K562 (cell line): ENCODE measurements at regions not wholly inside any gene's neighbourhood (a gene's known extent, or its start where the extent isn't known, plus 50 kb on each side); places are given as distances from the start of the nearest gene placed in this dataset.

Experiments
- ATAC-seq: fragments of 200-7000 bp; cut with Tn5 transposase; 3 replicates; pipeline ENCODE4 v1.9.1; 2020; ENCODE audit warnings: moderate library complexity
- BruUV-seq: library from RNA; stranded (reverse); fragments of 400-500 nt; replicated peaks from 2 replicates; lab custom pipeline; 2021; lab: Mats Ljungman, UMichigan
- CTCF ChIA-PET: fragments of 300-600 bp; formaldehyde crosslinking; extraction: SDS; loops from one replicate; lab custom pipeline; 2021; ENCODE audit warnings: low intra/inter-chr PET ratio; lab: Yijun Ruan, JAX
- POLR2A ChIA-PET: fragments of 300-600, 350-650 bp; sonication (Branson Sonifier 250); formaldehyde crosslinking; extraction: SDS; loops from one replicate; lab custom pipeline; 2021; ENCODE audit warnings: antibody characterized with exemption, inconsistent platforms; lab: Yijun Ruan, JAX
- DNase-seq, 4 experiments: peaks; one replicate each; pipeline versions ENCODE4 v3.0.0 to v3.0.0-alpha.2; 2011 to 2018; ENCODE audit warnings: low spot score in 3 of 4, mixed read lengths in 3 of 4; ENCODE audit errors: extremely low read depth in 1 of 4
- FAIRE-seq: peaks from 2 replicates; lab custom pipeline; 2011; peaks lifted over from hg19 to GRCh38; lab: Jason Lieb, UNC
- H2AFZ ChIP-seq: 2 replicates; pipeline ENCODE4 v1.6.0; 2011; ENCODE audit warnings: low read depth, low read length, control low read depth, inconsistent platforms
- H3K27ac ChIP-seq: fragments of 200-600 bp; 3 replicates; pipeline ENCODE4 v1.8.0; 2011; ENCODE audit warnings: low read depth, mild to moderate bottlenecking, control low read depth, inconsistent platforms, low read length, moderate library complexity, mixed read lengths; ENCODE audit errors: extremely low read depth
- H3K27me3 ChIP-seq, 2 experiments: fragments of 300-600 bp in 1 of 2; 2 replicates in 1 of 2; 3 replicates in 1 of 2; pipeline versions ENCODE4 v1.6.0 to v1.8.0; 2011; ENCODE audit warnings: inconsistent platforms in 2 of 2, low read length in 2 of 2, mild to moderate bottlenecking in 1 of 2, mixed read lengths in 1 of 2, moderate library complexity in 1 of 2; ENCODE audit not compliant: control insufficient read depth in 2 of 2, insufficient read depth in 2 of 2
- H3K36me3 ChIP-seq: fragments of 300-600 bp; 3 replicates; pipeline ENCODE4 v1.8.0; 2011; ENCODE audit warnings: mild to moderate bottlenecking, low read length, inconsistent platforms; ENCODE audit not compliant: control insufficient read depth, insufficient read depth
- H3K4me1 ChIP-seq, 2 experiments: fragments of 200-600 bp in 1 of 2; replicated peaks in 1 of 2; 2 replicates in 1 of 2; 3 replicates in 1 of 2; pipeline versions ENCODE4 v1.5.1 to v1.8.0; 2011; ENCODE audit warnings: inconsistent platforms in 2 of 2, low read length in 2 of 2, mild to moderate bottlenecking in 1 of 2, mixed read lengths in 1 of 2, moderate library complexity in 1 of 2; ENCODE audit not compliant: control insufficient read depth in 2 of 2, insufficient read depth in 2 of 2
- H3K4me2 ChIP-seq: 2 replicates; pipeline ENCODE4 v1.6.1; 2011; ENCODE audit warnings: low read length, control low read depth, inconsistent platforms, mixed read lengths; ENCODE audit not compliant: insufficient read depth
- H3K4me3 ChIP-seq: fragments of 200-600 bp; sonication (generic), shearing (Covaris generic); 2 replicates; pipeline ENCODE4 v1.5.1; 2016; ENCODE audit warnings: control low read depth, inconsistent platforms
- H3K79me2 ChIP-seq: fragments of 200-600 bp; 3 replicates; pipeline ENCODE4 v1.8.0; 2011; ENCODE audit warnings: low read length, inconsistent platforms; ENCODE audit not compliant: control insufficient read depth, insufficient read depth
- H3K9ac ChIP-seq, 2 experiments: 2 replicates each; pipeline versions ENCODE4 v1.6.0 to v1.6.1; 2011; ENCODE audit warnings: low read depth in 2 of 2, low read length in 2 of 2, control low read depth in 1 of 2, inconsistent platforms in 1 of 2, mild to moderate bottlenecking in 1 of 2, mixed read lengths in 1 of 2; ENCODE audit not compliant: insufficient read depth in 1 of 2
- H3K9me1 ChIP-seq: one replicate; pipeline ENCODE4 v1.6.0; 2011; ENCODE audit warnings: inconsistent platforms, mild to moderate bottlenecking, low read length, moderate library complexity; ENCODE audit not compliant: control insufficient read depth, insufficient read depth
- H3K9me3 ChIP-seq: replicated peaks from 2 replicates; pipeline ENCODE4 v1.5.1; 2011; ENCODE audit warnings: low read depth, low read length, inconsistent platforms; ENCODE audit not compliant: control insufficient read depth, insufficient read depth
- H4K20me1 ChIP-seq: replicated peaks from 2 replicates; pipeline ENCODE4 v1.6.1; 2011; ENCODE audit warnings: low read length, inconsistent platforms, mixed read lengths; ENCODE audit not compliant: control insufficient read depth, insufficient read depth
- FOSL1 ChIP-seq: fragments of 200-800 bp; sonication (Bioruptor generic); conservative IDR thresholded peaks from 2 replicates; pipeline ENCODE4 v1.6.1; 2016; ENCODE audit warnings: missing genetic modification characterization, missing compliant biosample characterization
- NR3C1 ChIP-seq: sonication (generic); formaldehyde crosslinking; IDR thresholded peaks from 2 replicates; pipeline ENCODE4 v1.8.1; 2022; ENCODE audit warnings: missing genetic modification reagents
- STAT5B ChIP-seq: fragments of 250-450 bp; sonication (Bioruptor Pico); IDR thresholded peaks from 2 replicates; pipeline ENCODE4 v1.8.0; 2021; ENCODE audit warnings: mild to moderate bottlenecking, inconsistent platforms
- ZKSCAN3 ChIP-seq: fragments of 250-450 bp; sonication (Bioruptor Pico); IDR thresholded peaks from 2 replicates; pipeline ENCODE4 v1.4.0; 2020
- WGBS: fragments of 100-300 bp; shearing (Covaris generic); methylation state at CpG from one replicate; pipeline ENCODE4 v1.1.6; 2016; ENCODE audit warnings: low coverage, mixed read lengths; ENCODE audit not compliant: insufficient coverage; ENCODE audit errors: missing lambda C conversion rate; 5-methylcytosine and 5-hydroxymethylcytosine counted together
- in situ Hi-C: fragments of 300-500 bp; cut with MboI; formaldehyde crosslinking; loops from 4 replicates; pipeline ENCODE4 v1.15.0; 2018; ENCODE audit warnings: inconsistent platforms, mixed read lengths
- intact Hi-C: fragments of 100-400 bp; cut with micrococcal nuclease; formaldehyde crosslinking; loops from 2 replicates; pipeline ENCODE4 v1.14.2; 2022
- TF ChIP-seq, protein P1 (sequence below), 2 experiments: fragments of 450-650 bp in 1 of 2; sonication (generic) in 1 of 2; formaldehyde crosslinking in 1 of 2; IDR thresholded peaks in 1 of 2; conservative IDR thresholded peaks in 1 of 2; 2 replicates each; pipeline versions ENCODE4 v1.6.1 to v1.8.1; 2016 to 2023; ENCODE audit warnings: mild to moderate bottlenecking in 2 of 2, moderate library complexity in 2 of 2, inconsistent platforms in 1 of 2, missing genetic modification reagents in 1 of 2

DNA sequence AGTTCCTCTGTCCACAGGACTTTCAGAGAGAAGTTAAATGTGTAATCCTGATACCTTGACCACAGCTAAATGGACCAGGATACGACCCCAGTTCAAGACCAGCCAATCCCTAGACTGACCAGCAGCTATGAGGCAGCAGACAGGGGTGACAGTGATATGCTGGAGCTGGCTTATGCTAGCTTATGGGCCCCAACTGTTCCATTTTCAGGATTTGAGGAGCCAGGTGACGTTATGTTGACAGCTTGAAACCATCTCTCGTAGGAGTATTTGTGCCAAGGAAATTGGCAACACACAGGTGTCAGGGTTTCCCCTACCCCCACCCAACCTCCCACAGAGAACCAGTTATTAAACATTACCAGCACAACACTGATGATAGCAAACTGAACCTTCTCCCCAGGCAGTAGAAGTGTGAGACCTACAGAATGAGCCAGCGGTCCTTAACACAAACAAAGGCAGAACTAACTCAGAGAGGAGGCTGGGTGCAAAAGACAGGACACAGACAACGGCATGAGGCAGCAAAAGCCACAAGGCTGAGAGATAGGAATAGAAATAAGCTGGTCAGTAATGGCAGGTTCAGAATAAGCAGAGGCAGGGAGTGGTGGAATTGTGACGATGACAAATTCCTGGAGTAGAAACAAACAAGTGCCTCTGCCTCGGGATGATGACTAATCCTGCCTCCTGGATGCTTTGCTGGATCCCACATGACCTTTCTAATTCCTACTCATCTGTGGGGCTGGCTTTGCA lies 85.6 kb upstream of the CPEB2 start:
- no peak for FAIRE-seq
- Histone ChIP-seq H3K27ac (no peak overlapping the region), H2AFZ (no peak overlapping the region), H3K79me2 (no peaks in the 10 kb centered on the region), H3K9me1 (no peaks in the 10 kb centered on the region), H3K4me3 (no peak overlapping the region), H3K9me3 (no peaks in the 10 kb centered on the region), H3K9ac (no peak overlapping the region), H4K20me1 (no peaks in the 10 kb centered on the region), H3K4me1 (peaks cover 0 to 10% of the 10 kb centered on the region in 2 experiments; a peak in 2 of 5 replicates), H3K27me3 (no peaks in the 10 kb centered on the region; a peak in 1 of 5 replicates), H3K36me3 (no peaks in the 10 kb centered on the region), H3K4me2 (no peak overlapping the region)
- no peak for DNase-seq
- BruUV-seq = no TSS peak
- ChIA-PET CTCF (no interaction called here), POLR2A (interaction anchor here (0.7 kb wide), 3 partner anchors 38 to 369 kb away, joined by 3 read pairs; no protein-coding TSS in a partner anchor)
- in situ Hi-C loops (no loop called here), intact Hi-C loops (no loop called here)
- 2% methylated on average over 7 of the region's 7 CpGs for WGBS
- TF ChIP-seq, protein P1, sequence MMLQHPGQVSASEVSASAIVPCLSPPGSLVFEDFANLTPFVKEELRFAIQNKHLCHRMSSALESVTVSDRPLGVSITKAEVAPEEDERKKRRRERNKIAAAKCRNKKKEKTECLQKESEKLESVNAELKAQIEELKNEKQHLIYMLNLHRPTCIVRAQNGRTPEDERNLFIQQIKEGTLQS (IDR thresholded peaks at IDR 0.05) = 0 out of 2 replicates have a peak, but pooled peaks have one; percentile 25
- TF ChIP-seq, protein P1 (CRISPR knock-in tag; conservative IDR thresholded peaks at IDR 0.05) = no peak
- TF ChIP-seq FOSL1 (tag) (0 out of 2 replicates have a peak, but pooled peaks have one; percentile 18), ZKSCAN3 (CRISPR knock-in tag) (no peak), STAT5B (no peak), NR3C1 (CRISPR knock-in tag) (no peak)
- ATAC-seq = no peak
